HepG2 (cell line): ENCODE measurements at regions not wholly inside any gene's neighbourhood (a gene's known extent, or its start where the extent isn't known, plus 50 kb on each side); places are given as distances from the start of the nearest gene placed in this dataset.

ENCODE experiments used
- GTF3A ChIP-seq: sonication (generic); formaldehyde crosslinking; conservative IDR thresholded peaks from 2 replicates; pipeline ENCODE4 v1.4.0; 2020; ENCODE audit warnings: mild to moderate bottlenecking, missing genetic modification reagents
- HNRNPLL ChIP-seq: fragments of 200-400 bp; formaldehyde crosslinking; IDR thresholded peaks from 2 replicates; pipeline ENCODE4 v1.6.1; 2017; ENCODE audit warnings: mild to moderate bottlenecking, low read depth, low read length; ENCODE audit not compliant: poor library complexity, severe bottlenecking
- MYC ChIP-seq: sonication (generic); formaldehyde crosslinking; IDR thresholded peaks from 2 replicates; pipeline ENCODE4 v1.9.0; 2021; ENCODE audit warnings: missing genetic modification reagents, borderline replicate concordance
- NCOA5 ChIP-seq: sonication (generic); formaldehyde crosslinking; IDR thresholded peaks from 2 replicates; pipeline ENCODE4 v1.4.0; 2020; ENCODE audit warnings: missing genetic modification reagents
- NKX3-1 ChIP-seq: sonication (generic); formaldehyde crosslinking; IDR thresholded peaks from 2 replicates; pipeline ENCODE4 v1.5.0; 2020; ENCODE audit warnings: missing genetic modification reagents
- PCBP1 ChIP-seq: fragments of 200-400 bp; formaldehyde crosslinking; IDR thresholded peaks from 2 replicates; pipeline ENCODE4 v1.6.1; 2017; ENCODE audit warnings: mild to moderate bottlenecking, low read depth, low read length, borderline replicate concordance
- RBAK ChIP-seq: sonication (generic); formaldehyde crosslinking; IDR thresholded peaks from 2 replicates; pipeline ENCODE4 v1.5.1; 2020; ENCODE audit warnings: mild to moderate bottlenecking, missing genetic modification reagents
- SIN3A ChIP-seq: IDR thresholded peaks from 2 replicates; pipeline ENCODE4 v1.6.1; 2011; ENCODE audit warnings: low read depth, mild to moderate bottlenecking, control low read depth, low read length, borderline replicate concordance
- ZBTB7A ChIP-seq: sonication (generic); formaldehyde crosslinking; IDR thresholded peaks from 2 replicates; pipeline ENCODE4 v1.8.0; 2022; ENCODE audit warnings: mild to moderate bottlenecking, missing genetic modification reagents
- ZNF333 ChIP-seq: sonication (generic); formaldehyde crosslinking; IDR thresholded peaks from 2 replicates; pipeline ENCODE4 v1.4.0; 2020; ENCODE audit warnings: mild to moderate bottlenecking, missing genetic modification reagents, borderline replicate concordance
- ZNF816 ChIP-seq: sonication (generic); formaldehyde crosslinking; IDR thresholded peaks from 2 replicates; pipeline ENCODE4 v1.8.0; 2022; ENCODE audit warnings: missing genetic modification reagents, mild to moderate bottlenecking, borderline replicate concordance
- ZNF841 ChIP-seq: sonication (generic); formaldehyde crosslinking; IDR thresholded peaks from 2 replicates; pipeline ENCODE4 v1.8.1; 2023; ENCODE audit warnings: missing genetic modification reagents, borderline replicate concordance
- ZNF879 ChIP-seq: sonication (generic); formaldehyde crosslinking; IDR thresholded peaks from 2 replicates; pipeline ENCODE4 v1.8.1; 2023; ENCODE audit warnings: missing genetic modification reagents
- TF ChIP-seq, protein P1 (sequence below): sonication (generic); formaldehyde crosslinking; IDR thresholded peaks from 2 replicates; pipeline ENCODE4 v1.9.0; 2021; ENCODE audit warnings: mild to moderate bottlenecking, missing genetic modification reagents
- TF ChIP-seq, protein P2 (sequence below): sonication (generic); formaldehyde crosslinking; conservative IDR thresholded peaks from 2 replicates; pipeline ENCODE4 v1.4.0; 2020; ENCODE audit warnings: missing genetic modification reagents
- TF ChIP-seq, protein P3 (sequence below): sonication (generic); formaldehyde crosslinking; IDR thresholded peaks from 2 replicates; pipeline ENCODE4 v1.4.0; 2020; ENCODE audit warnings: mild to moderate bottlenecking, missing genetic modification reagents
- TF ChIP-seq, protein P4 (sequence below): sonication (generic); formaldehyde crosslinking; IDR thresholded peaks from 2 replicates; pipeline ENCODE4 v1.4.0; 2020; ENCODE audit warnings: low read depth, mild to moderate bottlenecking, missing genetic modification reagents

DNA sequence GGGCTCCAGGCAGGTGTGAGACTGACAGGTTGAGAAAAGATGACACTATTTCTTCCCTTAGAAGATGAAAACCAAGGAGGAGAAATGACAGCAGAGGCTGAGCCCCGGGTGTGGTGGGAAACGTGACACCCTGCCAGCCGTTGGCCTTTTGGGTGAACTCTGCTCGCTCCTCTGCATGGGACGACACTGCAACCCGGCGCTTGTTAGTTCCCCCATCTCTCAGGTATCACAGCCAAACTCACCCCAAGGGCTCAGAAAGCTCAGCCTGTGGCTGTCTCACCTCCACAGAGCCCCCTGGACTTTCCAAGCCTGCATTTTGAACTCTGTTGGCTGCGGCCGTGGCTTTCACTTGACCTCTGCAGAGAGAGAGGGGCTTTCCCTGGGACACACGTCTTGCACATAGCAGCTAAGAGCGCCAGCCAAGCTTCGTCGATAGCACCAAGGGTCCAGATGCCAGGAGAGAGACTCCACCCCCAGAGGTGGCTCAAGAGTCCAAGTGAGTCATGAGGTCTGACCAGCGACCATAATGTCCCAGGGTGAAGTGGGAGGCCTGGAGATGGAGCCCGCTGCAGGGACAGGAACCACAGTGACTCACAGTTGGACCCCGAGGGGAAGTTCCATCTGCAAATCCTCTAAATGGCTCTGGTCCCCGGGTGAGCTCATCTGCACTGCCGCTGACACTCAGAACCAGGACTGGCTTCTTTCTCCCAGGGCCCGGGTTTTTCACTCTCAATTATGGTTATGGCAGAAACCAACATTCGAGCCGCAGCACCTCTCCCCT is 301.9 kb downstream of the SOX9 start (continued):
- TF ChIP-seq, protein P1, sequence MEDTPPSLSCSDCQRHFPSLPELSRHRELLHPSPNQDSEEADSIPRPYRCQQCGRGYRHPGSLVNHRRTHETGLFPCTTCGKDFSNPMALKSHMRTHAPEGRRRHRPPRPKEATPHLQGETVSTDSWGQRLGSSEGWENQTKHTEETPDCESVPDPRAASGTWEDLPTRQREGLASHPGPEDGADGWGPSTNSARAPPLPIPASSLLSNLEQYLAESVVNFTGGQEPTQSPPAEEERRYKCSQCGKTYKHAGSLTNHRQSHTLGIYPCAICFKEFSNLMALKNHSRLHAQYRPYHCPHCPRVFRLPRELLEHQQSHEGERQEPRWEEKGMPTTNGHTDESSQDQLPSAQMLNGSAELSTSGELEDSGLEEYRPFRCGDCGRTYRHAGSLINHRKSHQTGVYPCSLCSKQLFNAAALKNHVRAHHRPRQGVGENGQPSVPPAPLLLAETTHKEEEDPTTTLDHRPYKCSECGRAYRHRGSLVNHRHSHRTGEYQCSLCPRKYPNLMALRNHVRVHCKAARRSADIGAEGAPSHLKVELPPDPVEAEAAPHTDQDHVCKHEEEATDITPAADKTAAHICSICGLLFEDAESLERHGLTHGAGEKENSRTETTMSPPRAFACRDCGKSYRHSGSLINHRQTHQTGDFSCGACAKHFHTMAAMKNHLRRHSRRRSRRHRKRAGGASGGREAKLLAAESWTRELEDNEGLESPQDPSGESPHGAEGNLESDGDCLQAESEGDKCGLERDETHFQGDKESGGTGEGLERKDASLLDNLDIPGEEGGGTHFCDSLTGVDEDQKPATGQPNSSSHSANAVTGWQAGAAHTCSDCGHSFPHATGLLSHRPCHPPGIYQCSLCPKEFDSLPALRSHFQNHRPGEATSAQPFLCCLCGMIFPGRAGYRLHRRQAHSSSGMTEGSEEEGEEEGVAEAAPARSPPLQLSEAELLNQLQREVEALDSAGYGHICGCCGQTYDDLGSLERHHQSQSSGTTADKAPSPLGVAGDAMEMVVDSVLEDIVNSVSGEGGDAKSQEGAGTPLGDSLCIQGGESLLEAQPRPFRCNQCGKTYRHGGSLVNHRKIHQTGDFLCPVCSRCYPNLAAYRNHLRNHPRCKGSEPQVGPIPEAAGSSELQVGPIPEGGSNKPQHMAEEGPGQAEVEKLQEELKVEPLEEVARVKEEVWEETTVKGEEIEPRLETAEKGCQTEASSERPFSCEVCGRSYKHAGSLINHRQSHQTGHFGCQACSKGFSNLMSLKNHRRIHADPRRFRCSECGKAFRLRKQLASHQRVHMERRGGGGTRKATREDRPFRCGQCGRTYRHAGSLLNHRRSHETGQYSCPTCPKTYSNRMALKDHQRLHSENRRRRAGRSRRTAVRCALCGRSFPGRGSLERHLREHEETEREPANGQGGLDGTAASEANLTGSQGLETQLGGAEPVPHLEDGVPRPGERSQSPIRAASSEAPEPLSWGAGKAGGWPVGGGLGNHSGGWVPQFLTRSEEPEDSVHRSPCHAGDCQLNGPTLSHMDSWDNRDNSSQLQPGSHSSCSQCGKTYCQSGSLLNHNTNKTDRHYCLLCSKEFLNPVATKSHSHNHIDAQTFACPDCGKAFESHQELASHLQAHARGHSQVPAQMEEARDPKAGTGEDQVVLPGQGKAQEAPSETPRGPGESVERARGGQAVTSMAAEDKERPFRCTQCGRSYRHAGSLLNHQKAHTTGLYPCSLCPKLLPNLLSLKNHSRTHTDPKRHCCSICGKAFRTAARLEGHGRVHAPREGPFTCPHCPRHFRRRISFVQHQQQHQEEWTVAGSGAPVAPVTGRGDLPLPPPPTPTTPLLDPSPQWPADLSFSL (CRISPR knock-in tag), result no peak
- TF ChIP-seq HNRNPLL (no peak), RBAK (no peak), PCBP1 (no peak), ZNF333 (CRISPR knock-in tag) (no peak; the same call in 1 of the 2 replicates), NCOA5 (CRISPR knock-in tag) (no peak), ZBTB7A (CRISPR knock-in tag) (peak; percentile 93; the same call in 1 of the 2 replicates), ZNF841 (CRISPR knock-in tag) (no peak), ZNF816 (CRISPR knock-in tag) (no peak; the same call in 1 of the 2 replicates), MYC (CRISPR knock-in tag) (peak; percentile 77; the same call in 1 of the 2 replicates), ZNF879 (CRISPR knock-in tag) (no peak), GTF3A (CRISPR knock-in tag) (peak; percentile 88; the same call in 1 of the 2 replicates), SIN3A (0 out of 2 replicates have a peak, but pooled peaks have one; percentile 47), NKX3-1 (CRISPR knock-in tag) (no peak)
- TF ChIP-seq, protein P2, sequence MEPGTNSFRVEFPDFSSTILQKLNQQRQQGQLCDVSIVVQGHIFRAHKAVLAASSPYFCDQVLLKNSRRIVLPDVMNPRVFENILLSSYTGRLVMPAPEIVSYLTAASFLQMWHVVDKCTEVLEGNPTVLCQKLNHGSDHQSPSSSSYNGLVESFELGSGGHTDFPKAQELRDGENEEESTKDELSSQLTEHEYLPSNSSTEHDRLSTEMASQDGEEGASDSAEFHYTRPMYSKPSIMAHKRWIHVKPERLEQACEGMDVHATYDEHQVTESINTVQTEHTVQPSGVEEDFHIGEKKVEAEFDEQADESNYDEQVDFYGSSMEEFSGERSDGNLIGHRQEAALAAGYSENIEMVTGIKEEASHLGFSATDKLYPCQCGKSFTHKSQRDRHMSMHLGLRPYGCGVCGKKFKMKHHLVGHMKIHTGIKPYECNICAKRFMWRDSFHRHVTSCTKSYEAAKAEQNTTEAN (CRISPR knock-in tag), result peak; percentile 79
- TF ChIP-seq, protein P3, sequence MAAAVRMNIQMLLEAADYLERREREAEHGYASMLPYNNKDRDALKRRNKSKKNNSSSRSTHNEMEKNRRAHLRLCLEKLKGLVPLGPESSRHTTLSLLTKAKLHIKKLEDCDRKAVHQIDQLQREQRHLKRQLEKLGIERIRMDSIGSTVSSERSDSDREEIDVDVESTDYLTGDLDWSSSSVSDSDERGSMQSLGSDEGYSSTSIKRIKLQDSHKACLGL, result 0 out of 2 replicates have a peak, but pooled peaks have one; percentile 12
- TF ChIP-seq, protein P4, sequence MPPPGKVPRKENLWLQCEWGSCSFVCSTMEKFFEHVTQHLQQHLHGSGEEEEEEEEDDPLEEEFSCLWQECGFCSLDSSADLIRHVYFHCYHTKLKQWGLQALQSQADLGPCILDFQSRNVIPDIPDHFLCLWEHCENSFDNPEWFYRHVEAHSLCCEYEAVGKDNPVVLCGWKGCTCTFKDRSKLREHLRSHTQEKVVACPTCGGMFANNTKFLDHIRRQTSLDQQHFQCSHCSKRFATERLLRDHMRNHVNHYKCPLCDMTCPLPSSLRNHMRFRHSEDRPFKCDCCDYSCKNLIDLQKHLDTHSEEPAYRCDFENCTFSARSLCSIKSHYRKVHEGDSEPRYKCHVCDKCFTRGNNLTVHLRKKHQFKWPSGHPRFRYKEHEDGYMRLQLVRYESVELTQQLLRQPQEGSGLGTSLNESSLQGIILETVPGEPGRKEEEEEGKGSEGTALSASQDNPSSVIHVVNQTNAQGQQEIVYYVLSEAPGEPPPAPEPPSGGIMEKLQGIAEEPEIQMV, result 0 out of 2 replicates have a peak, but pooled peaks have one; percentile 36
